ENCODE measurements at regions not wholly inside any gene's neighbourhood (a gene's known extent, or its start where the extent isn't known, plus 50 kb on each side); places are given as distances from the start of the nearest gene placed in this dataset.
"Not testable (repeated sequence)": the region's sequence is repeated elsewhere in the genome, so short reads cannot be mapped to it uniquely, and the experiment has no call there.

DNA sequence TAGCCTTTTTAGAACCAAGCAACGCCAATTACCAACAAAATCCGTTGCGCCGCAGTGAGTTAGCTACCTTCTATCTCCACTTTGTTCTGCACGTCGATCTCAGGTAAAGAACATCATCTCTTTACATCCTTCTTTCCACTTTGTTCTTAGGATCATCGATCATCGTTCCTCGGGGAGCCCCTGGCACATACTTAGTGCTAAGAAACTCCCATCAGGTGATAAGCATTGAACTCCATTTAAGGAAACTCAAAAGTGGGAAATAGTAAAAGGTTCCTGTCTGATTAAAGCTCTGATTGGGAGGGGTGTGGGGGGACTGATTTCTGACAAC, 227.0 kb upstream of the PRSS16 start:
- H3K9me3 ChIP-seq (ENCODE audit: control insufficient read depth in 2 of 2, low read length in 2 of 2), result peaks cover 0 to 2% of the 10 kb centered on the region in 2 donors
- no peaks in the 10 kb centered on the region for H3K27me3 ChIP-seq (ENCODE audit: control insufficient read depth in 2 of 2, insufficient read depth in 2 of 2, low read length in 2 of 2)
- peaks cover 0 to 4% of the 10 kb centered on the region in 2 donors for H3K4me1 ChIP-seq (ENCODE audit: control insufficient read depth in 2 of 2, insufficient read depth in 2 of 2, low read length in 2 of 2)
- no peak overlapping the region for H3K9ac ChIP-seq (ENCODE audit: low read depth in 1 of 2, low read length in 2 of 2)
- H3K27ac ChIP-seq (ENCODE audit: low read depth in 2 of 2, low read length in 2 of 2), result peak overlapping the region; percentile 83 to 91
- peak overlapping the region; percentile 83 to 89 for H3K4me3 ChIP-seq (ENCODE audit: low read length in 2 of 2)
- no peaks in the 10 kb centered on the region for H3K36me3 ChIP-seq (ENCODE audit: control insufficient read depth in 2 of 2, insufficient read depth in 2 of 2, low read length in 2 of 2)

DNA sequence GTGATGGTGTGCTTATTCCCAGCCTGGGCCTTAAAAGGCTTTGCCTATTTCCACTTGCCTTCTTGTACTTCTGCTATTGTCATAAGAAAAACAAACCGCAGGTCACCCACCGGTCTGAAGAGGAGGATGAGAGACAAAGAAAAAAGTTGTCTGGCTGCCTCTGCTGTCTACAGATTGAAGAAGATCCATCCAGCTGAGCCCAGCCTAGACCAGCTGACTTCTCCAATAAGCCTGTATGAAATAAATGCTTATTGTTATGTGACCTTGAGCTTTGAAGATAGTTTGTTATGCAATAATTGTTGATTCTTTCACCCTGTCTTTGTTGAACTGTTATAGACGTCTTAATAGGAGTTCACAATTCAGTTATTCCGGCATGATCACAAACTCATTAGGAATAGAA, 223.8 kb upstream of the PRSS16 start:
- Histone ChIP-seq H3K4me3 (ENCODE audit: low read length in 2 of 2) (no peak overlapping the region), H3K9ac (ENCODE audit: low read depth in 1 of 2, low read length in 2 of 2) (no peak overlapping the region), H3K27me3 (ENCODE audit: control insufficient read depth in 2 of 2, insufficient read depth in 2 of 2, low read length in 2 of 2) (peaks cover 0 to 3% of the 10 kb centered on the region in 2 donors), H3K4me1 (ENCODE audit: control insufficient read depth in 2 of 2, insufficient read depth in 2 of 2, low read length in 2 of 2) (peaks cover 0 to 4% of the 10 kb centered on the region in 2 donors), H3K9me3 (ENCODE audit: control insufficient read depth in 2 of 2, low read length in 2 of 2) (no peaks in the 10 kb centered on the region), H3K27ac (ENCODE audit: low read depth in 2 of 2, low read length in 2 of 2) (no peak overlapping the region), H3K36me3 (ENCODE audit: control insufficient read depth in 2 of 2, insufficient read depth in 2 of 2, low read length in 2 of 2) (no peaks in the 10 kb centered on the region)

DNA sequence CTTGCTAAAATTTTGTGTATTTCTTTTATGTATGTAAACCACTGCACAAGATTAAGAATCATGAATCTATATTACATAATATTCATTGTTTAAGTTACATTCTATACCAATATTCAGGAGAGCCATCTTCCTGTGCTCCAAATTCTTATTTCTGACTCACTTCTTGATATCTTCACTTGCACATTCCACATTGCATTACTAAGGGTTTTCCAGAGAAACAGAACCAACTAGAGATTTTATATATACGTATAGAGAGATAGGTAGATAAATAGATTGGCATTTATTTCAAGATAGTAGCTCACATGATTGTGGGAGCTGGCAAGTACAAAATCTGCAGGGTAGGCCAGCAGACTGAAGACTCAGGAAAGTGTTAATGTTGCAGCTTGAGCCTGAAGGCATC, 222.2 kb upstream of the PRSS16 start:
- Histone ChIP-seq H3K4me3 (ENCODE audit: low read length in 2 of 2) (no peak overlapping the region), H3K4me1 (ENCODE audit: control insufficient read depth in 2 of 2, insufficient read depth in 2 of 2, low read length in 2 of 2) (peaks cover 0 to 2% of the 10 kb centered on the region in 2 donors), H3K27ac (ENCODE audit: low read depth in 2 of 2, low read length in 2 of 2) (no peak overlapping the region), H3K27me3 (ENCODE audit: control insufficient read depth in 2 of 2, insufficient read depth in 2 of 2, low read length in 2 of 2) (peaks cover 0 to 3% of the 10 kb centered on the region in 2 donors), H3K9me3 (ENCODE audit: control insufficient read depth in 2 of 2, low read length in 2 of 2) (no peaks in the 10 kb centered on the region), H3K9ac (ENCODE audit: low read depth in 1 of 2, low read length in 2 of 2) (no peak overlapping the region), H3K36me3 (ENCODE audit: control insufficient read depth in 2 of 2, insufficient read depth in 2 of 2, low read length in 2 of 2) (no peaks in the 10 kb centered on the region)

DNA sequence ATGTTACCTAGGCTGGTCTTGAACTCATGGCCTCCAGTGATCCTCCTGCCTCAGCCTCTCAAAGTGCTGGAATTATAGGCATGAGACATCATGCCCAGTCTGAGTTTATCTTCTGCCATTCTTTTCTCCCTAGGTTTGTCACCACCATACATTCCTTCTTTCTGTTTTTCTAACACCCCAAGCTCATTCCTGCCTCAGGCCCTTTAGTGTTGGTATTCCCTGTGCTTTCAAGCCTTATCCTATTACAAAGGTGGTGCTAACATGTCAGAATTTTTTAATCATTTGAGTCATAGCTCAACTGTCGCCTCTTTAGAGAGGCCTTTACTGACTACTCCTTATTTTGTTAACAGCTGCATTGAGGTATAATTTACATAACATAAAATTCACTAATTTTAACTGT, 221.1 kb upstream of the PRSS16 start:
- Histone ChIP-seq H3K27ac (ENCODE audit: low read depth in 2 of 2, low read length in 2 of 2) (no peak overlapping the region), H3K27me3 (ENCODE audit: control insufficient read depth in 2 of 2, insufficient read depth in 2 of 2, low read length in 2 of 2) (peaks cover 0 to 3% of the 10 kb centered on the region in 2 donors), H3K9me3 (ENCODE audit: control insufficient read depth in 2 of 2, low read length in 2 of 2) (no peaks in the 10 kb centered on the region), H3K4me3 (ENCODE audit: low read length in 2 of 2) (no peak overlapping the region), H3K36me3 (ENCODE audit: control insufficient read depth in 2 of 2, insufficient read depth in 2 of 2, low read length in 2 of 2) (no peaks in the 10 kb centered on the region), H3K9ac (ENCODE audit: low read depth in 1 of 2, low read length in 2 of 2) (no peak overlapping the region), H3K4me1 (ENCODE audit: control insufficient read depth in 2 of 2, insufficient read depth in 2 of 2, low read length in 2 of 2) (no peaks in the 10 kb centered on the region)

DNA sequence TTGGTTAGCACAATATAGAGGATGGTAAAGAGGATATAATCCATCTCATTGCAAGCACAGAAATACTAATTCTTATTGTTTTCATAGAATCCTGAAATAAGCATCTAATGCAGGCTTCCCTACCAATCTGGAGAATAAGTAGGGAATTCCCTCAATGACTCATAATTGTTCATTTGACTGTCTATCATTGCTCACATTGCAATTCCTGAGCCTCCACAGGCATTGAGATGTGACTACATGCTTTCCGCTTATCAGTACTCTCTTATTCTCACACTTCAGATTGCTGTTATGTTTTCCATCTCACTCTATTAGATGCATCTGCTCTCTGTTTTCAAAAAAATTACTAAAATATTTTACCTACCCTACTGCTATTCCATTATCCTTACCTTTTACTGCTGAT, 216.2 kb upstream of the PRSS16 start:
- Histone ChIP-seq H3K9me3 (ENCODE audit: control insufficient read depth in 2 of 2, low read length in 2 of 2) (no peaks in the 10 kb centered on the region), H3K4me3 (ENCODE audit: low read length in 2 of 2) (no peak overlapping the region), H3K9ac (ENCODE audit: low read depth in 1 of 2, low read length in 2 of 2) (no peak overlapping the region), H3K27ac (ENCODE audit: low read depth in 2 of 2, low read length in 2 of 2) (no peak overlapping the region), H3K36me3 (ENCODE audit: control insufficient read depth in 2 of 2, insufficient read depth in 2 of 2, low read length in 2 of 2) (no peaks in the 10 kb centered on the region), H3K27me3 (ENCODE audit: control insufficient read depth in 2 of 2, insufficient read depth in 2 of 2, low read length in 2 of 2) (peaks cover 0 to 3% of the 10 kb centered on the region in 2 donors), H3K4me1 (ENCODE audit: control insufficient read depth in 2 of 2, insufficient read depth in 2 of 2, low read length in 2 of 2) (no peaks in the 10 kb centered on the region)

DNA sequence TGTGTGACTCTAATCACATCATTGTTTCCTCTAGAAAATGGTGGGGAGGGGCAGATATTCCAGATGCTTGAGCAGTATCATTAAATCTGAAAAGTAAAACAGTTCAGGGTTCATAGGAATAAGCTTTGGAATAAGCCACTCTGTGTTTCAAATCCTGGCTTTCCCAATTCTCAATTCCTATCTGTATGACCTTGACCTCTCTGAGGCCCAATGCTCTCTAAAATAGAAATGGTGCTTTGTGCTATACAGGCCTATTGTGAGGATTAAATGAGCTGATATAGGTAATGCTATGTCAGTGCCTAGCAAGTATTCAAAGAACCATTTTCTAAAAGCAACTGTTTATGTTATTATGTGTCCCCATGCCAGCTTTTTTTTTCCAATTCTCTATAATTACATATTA, 209.0 kb upstream of the PRSS16 start:
- H3K9me3 ChIP-seq (ENCODE audit: control insufficient read depth in 2 of 2, low read length in 2 of 2), result no peaks in the 10 kb centered on the region
- H3K27ac ChIP-seq (ENCODE audit: low read depth in 2 of 2, low read length in 2 of 2), result no peak overlapping the region
- H3K27me3 ChIP-seq (ENCODE audit: control insufficient read depth in 2 of 2, insufficient read depth in 2 of 2, low read length in 2 of 2), result peaks cover 4 to 5% of the 10 kb centered on the region in 2 donors
- H3K4me3 ChIP-seq (ENCODE audit: low read length in 2 of 2), result no peak overlapping the region
- no peak overlapping the region for H3K9ac ChIP-seq (ENCODE audit: low read depth in 1 of 2, low read length in 2 of 2)
- H3K4me1 ChIP-seq (ENCODE audit: control insufficient read depth in 2 of 2, insufficient read depth in 2 of 2, low read length in 2 of 2), result no peaks in the 10 kb centered on the region
- no peaks in the 10 kb centered on the region for H3K36me3 ChIP-seq (ENCODE audit: control insufficient read depth in 2 of 2, insufficient read depth in 2 of 2, low read length in 2 of 2)

DNA sequence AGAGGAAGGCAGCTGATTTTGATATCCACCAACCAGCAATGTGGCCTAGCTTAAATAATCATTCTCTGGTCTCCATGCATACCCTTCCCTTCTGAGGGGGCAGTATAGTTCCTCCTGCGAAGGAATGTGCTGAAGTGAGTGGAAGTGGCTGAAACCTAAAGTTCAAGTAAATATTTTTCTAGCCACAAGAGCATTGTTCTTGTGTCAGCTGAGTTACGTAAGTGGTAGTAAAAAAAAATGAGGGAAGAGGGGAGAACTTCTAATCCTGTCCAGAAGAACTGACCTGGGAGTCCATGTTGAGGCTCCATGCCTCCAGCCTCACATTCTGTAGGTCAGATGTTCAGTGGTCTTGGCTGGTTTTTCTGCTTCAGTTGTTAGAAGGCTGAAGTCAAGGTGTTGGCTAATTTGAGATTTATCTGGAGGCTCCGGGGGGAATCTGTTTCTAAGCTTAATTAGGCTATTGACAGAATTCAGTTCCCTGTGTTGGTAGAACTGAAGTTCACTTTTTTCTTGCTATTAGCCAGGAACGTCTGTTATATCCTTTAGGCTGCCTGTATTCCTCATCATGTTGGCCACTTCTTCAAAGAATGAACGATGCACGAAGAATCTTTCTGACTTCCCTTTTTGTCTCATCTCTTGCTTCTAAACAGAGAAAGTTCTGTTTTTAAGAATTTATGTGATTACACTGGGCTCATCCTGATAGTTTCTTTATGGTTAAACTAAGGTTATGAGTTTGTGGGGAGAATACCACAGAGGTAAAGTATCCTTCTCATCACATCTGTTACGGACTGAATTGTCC, 207.1 kb upstream of the PRSS16 start:
- H3K9me3 ChIP-seq (ENCODE audit: control insufficient read depth in 2 of 2, low read length in 2 of 2), result no peaks in the 10 kb centered on the region
- H3K36me3 ChIP-seq (ENCODE audit: control insufficient read depth in 2 of 2, insufficient read depth in 2 of 2, low read length in 2 of 2), result no peaks in the 10 kb centered on the region
- no peaks in the 10 kb centered on the region for H3K4me1 ChIP-seq (ENCODE audit: control insufficient read depth in 2 of 2, insufficient read depth in 2 of 2, low read length in 2 of 2)
- H3K27ac ChIP-seq (ENCODE audit: low read depth in 2 of 2, low read length in 2 of 2), result no peak overlapping the region
- H3K27me3 ChIP-seq (ENCODE audit: control insufficient read depth in 2 of 2, insufficient read depth in 2 of 2, low read length in 2 of 2), result peaks cover 4 to 5% of the 10 kb centered on the region in 2 donors
- H3K4me3 ChIP-seq (ENCODE audit: low read length in 2 of 2), result no peak overlapping the region
- H3K9ac ChIP-seq (ENCODE audit: low read depth in 1 of 2, low read length in 2 of 2), result no peak overlapping the region

DNA sequence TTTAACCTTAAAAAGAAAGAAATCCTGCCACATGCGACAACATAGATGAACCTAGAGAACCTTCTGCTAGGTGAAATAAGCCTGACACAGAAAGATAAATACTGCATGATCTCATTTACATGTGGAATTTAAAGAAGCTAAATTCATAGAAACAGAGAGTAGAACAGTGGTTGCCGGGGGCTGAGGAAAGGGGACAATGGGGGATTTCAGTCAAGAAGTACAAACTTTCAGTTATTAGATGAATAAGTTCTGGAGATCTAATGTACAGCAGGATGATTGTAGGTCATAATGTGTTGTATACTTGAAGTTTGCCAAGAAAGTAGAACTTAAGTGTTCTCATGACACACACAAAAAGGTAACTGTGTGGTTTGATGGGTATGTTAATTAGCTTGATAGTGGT, 204.3 kb upstream of the PRSS16 start:
- no peak overlapping the region for H3K9ac ChIP-seq (ENCODE audit: low read depth in 1 of 2, low read length in 2 of 2)
- H3K27ac ChIP-seq (ENCODE audit: low read depth in 2 of 2, low read length in 2 of 2), result no peak overlapping the region
- no peak overlapping the region for H3K4me3 ChIP-seq (ENCODE audit: low read length in 2 of 2)
- H3K4me1 ChIP-seq (ENCODE audit: control insufficient read depth in 2 of 2, insufficient read depth in 2 of 2, low read length in 2 of 2), result no peaks in the 10 kb centered on the region
- H3K36me3 ChIP-seq (ENCODE audit: control insufficient read depth in 2 of 2, insufficient read depth in 2 of 2, low read length in 2 of 2), result no peaks in the 10 kb centered on the region
- H3K27me3 ChIP-seq (ENCODE audit: control insufficient read depth in 2 of 2, insufficient read depth in 2 of 2, low read length in 2 of 2), result peaks cover 0 to 5% of the 10 kb centered on the region in 2 donors
- no peaks in the 10 kb centered on the region for H3K9me3 ChIP-seq (ENCODE audit: control insufficient read depth in 2 of 2, low read length in 2 of 2)

DNA sequence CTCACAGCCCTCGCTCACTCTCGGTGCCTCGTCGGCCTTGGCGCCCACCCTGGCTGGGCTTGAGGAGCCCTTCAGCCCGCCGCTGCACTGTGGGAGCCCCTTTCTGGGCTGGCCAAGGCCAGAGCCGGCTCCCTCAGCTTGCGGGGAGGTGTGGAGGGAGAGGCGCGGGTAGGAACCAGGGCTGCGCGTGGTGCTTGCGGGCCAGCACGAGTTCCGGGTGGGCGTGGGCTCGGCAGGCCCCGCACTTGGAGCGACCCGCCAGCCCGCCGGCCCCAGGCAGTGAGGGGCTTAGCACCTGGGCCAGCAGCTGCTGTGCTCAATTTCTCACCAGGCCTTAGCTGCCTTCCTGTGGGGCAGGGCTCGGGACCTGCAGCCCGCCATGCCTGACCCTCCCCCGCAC, 202.4 kb upstream of the PRSS16 start:
- H3K36me3 ChIP-seq (ENCODE audit: control insufficient read depth in 2 of 2, insufficient read depth in 2 of 2, low read length in 2 of 2); H3K4me1 ChIP-seq (ENCODE audit: control insufficient read depth in 2 of 2, insufficient read depth in 2 of 2, low read length in 2 of 2); H3K4me3 ChIP-seq (ENCODE audit: low read length in 2 of 2); H3K27me3 ChIP-seq (ENCODE audit: control insufficient read depth in 2 of 2, insufficient read depth in 2 of 2, low read length in 2 of 2); H3K27ac ChIP-seq (ENCODE audit: low read depth in 2 of 2, low read length in 2 of 2); H3K9ac ChIP-seq (ENCODE audit: low read depth in 1 of 2, low read length in 2 of 2); H3K9me3 ChIP-seq (ENCODE audit: control insufficient read depth in 2 of 2, low read length in 2 of 2): not testable (repeated sequence)

DNA sequence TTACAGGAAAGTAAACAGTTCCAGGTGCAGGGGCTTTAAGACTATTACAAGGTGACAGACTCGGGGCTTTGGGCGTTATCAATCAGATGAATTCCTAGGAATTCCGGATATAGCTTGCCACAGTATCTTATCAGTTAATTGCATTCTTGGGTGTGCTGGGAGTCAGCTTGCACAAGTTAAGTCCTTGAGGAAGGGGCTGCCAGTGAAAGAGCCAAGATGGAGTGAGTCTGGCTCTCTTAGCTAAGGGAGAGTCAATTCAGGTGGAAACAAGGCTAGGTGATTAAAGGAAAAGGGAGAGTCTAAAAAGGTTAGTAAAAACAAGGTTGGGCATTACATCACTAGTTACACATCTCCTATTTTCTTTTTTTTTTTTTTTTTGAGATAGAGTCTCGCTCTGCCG, 199.8 kb upstream of the PRSS16 start:
- H3K27me3 ChIP-seq (ENCODE audit: control insufficient read depth in 2 of 2, insufficient read depth in 2 of 2, low read length in 2 of 2); H3K36me3 ChIP-seq (ENCODE audit: control insufficient read depth in 2 of 2, insufficient read depth in 2 of 2, low read length in 2 of 2); H3K4me3 ChIP-seq (ENCODE audit: low read length in 2 of 2); H3K9me3 ChIP-seq (ENCODE audit: control insufficient read depth in 2 of 2, low read length in 2 of 2); H3K27ac ChIP-seq (ENCODE audit: low read depth in 2 of 2, low read length in 2 of 2); H3K9ac ChIP-seq (ENCODE audit: low read depth in 1 of 2, low read length in 2 of 2); H3K4me1 ChIP-seq (ENCODE audit: control insufficient read depth in 2 of 2, insufficient read depth in 2 of 2, low read length in 2 of 2): not testable (repeated sequence)

Measured in mucosa of rectum (tissue), 2 donors.